Natural killer cell (primary cell): ENCODE measurements at regions not wholly inside any gene's neighbourhood (a gene's known extent, or its start where the extent isn't known, plus 50 kb on each side); places are given as distances from the start of the nearest gene placed in this dataset.

Experiments
- ATAC-seq, 3 donors: fragments of 150-1000 bp in 2 of 3; fragments of 200-7000 bp in 1 of 3; cut with Tn5 transposase; 1 replicate in 1 of 3; 2 replicates in 2 of 3; pipeline ENCODE4 v1.10.0; 2021; ENCODE audit warnings: mild to moderate bottlenecking in 2 of 3, moderate library complexity in 2 of 3
- DNase-seq, 2 donors: peaks; one replicate each; pipeline versions ENCODE4 v3.0.0 to v3.0.0-alpha.2; 2013 to 2021; ENCODE audit warnings: mixed read lengths in 1 of 2
- H3K27ac ChIP-seq: one replicate; pipeline ENCODE4 v1.5.1; 2013; ENCODE audit warnings: mild to moderate bottlenecking, low read length
- H3K27me3 ChIP-seq: one replicate; pipeline ENCODE4 v1.6.1; 2013; ENCODE audit warnings: low read length; ENCODE audit not compliant: control insufficient read depth, insufficient read depth
- H3K36me3 ChIP-seq: one replicate; pipeline ENCODE4 v1.6.1; 2013; ENCODE audit warnings: low read length; ENCODE audit not compliant: control insufficient read depth, insufficient read depth
- H3K4me1 ChIP-seq: one replicate; pipeline ENCODE4 v1.6.1; 2013; ENCODE audit warnings: low read length; ENCODE audit not compliant: control insufficient read depth, insufficient read depth
- H3K4me3 ChIP-seq: one replicate; pipeline ENCODE4 v1.5.1; 2013; ENCODE audit warnings: low read length
- H3K9me3 ChIP-seq: one replicate; pipeline ENCODE4 v1.6.1; 2013; ENCODE audit warnings: low read length; ENCODE audit not compliant: control insufficient read depth, insufficient read depth
- H3K27ac Mint-ChIP-seq, 2 donors: one replicate each; pipeline ENCODE4 v1.8.0; 2022; ENCODE audit warnings: mild to moderate bottlenecking in 2 of 2, mixed read lengths in 2 of 2, moderate library complexity in 1 of 2
- H3K27me3 Mint-ChIP-seq, 2 donors: one replicate each; pipeline ENCODE4 v1.8.0; 2022; ENCODE audit warnings: low read depth in 2 of 2, mixed read lengths in 2 of 2
- H3K36me3 Mint-ChIP-seq: one replicate; pipeline ENCODE4 v1.8.0; 2022; ENCODE audit warnings: mixed read lengths
- H3K4me1 Mint-ChIP-seq, 2 donors: one replicate each; pipeline ENCODE4 v1.8.0; 2022; ENCODE audit warnings: mixed read lengths in 2 of 2
- H3K4me3 Mint-ChIP-seq: one replicate; pipeline ENCODE4 v1.8.0; 2022; ENCODE audit warnings: mild to moderate bottlenecking, moderate library complexity, mixed read lengths
- H3K9me3 Mint-ChIP-seq, 2 donors: one replicate each; pipeline ENCODE4 v1.8.0; 2022; ENCODE audit warnings: mixed read lengths in 2 of 2
- WGBS: methylation state at CpG from one replicate; pipeline ENCODE4 v1.1.7; 2013; ENCODE audit warnings: missing lambda C conversion rate; ENCODE audit not compliant: insufficient coverage; 5-methylcytosine and 5-hydroxymethylcytosine counted together
- intact Hi-C: fragments of 100-400 bp; cut with micrococcal nuclease; formaldehyde crosslinking; loops from one replicate; pipeline ENCODE4 v1.14.2; 2022
- TF ChIP-seq, protein P1 (sequence below): fragments of 200-600 bp; IDR thresholded peaks from one replicate; pipeline ENCODE4 v1.8.0; 2022; ENCODE audit warnings: antibody characterized with exemption

DNA sequence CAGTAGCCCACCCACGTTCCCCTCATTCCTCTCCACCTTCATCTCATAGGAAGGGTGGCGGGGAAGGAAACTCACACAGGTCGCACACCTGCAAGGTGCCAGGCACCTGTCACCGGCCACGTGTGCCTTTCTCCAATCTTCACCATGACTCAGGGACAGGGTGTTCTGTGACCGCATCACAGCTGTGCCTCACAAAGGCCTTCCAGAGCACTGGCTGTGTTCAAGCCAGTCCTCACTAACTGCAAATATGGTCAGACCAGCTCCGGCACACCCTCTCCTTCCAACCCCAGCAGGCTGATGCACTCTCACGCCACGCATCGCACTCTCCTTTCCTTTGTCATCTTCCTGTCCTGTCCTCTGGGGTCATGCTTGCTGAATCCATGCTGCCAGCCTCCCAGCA lies 415.9 kb downstream of the IRS2 start:
- TF ChIP-seq, protein P1, sequence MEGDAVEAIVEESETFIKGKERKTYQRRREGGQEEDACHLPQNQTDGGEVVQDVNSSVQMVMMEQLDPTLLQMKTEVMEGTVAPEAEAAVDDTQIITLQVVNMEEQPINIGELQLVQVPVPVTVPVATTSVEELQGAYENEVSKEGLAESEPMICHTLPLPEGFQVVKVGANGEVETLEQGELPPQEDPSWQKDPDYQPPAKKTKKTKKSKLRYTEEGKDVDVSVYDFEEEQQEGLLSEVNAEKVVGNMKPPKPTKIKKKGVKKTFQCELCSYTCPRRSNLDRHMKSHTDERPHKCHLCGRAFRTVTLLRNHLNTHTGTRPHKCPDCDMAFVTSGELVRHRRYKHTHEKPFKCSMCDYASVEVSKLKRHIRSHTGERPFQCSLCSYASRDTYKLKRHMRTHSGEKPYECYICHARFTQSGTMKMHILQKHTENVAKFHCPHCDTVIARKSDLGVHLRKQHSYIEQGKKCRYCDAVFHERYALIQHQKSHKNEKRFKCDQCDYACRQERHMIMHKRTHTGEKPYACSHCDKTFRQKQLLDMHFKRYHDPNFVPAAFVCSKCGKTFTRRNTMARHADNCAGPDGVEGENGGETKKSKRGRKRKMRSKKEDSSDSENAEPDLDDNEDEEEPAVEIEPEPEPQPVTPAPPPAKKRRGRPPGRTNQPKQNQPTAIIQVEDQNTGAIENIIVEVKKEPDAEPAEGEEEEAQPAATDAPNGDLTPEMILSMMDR: no peak
- Histone ChIP-seq H3K36me3 (no peaks in the 10 kb centered on the region), H3K27me3 (no peaks in the 10 kb centered on the region), H3K27ac (no peak overlapping the region), H3K4me1 (no peaks in the 10 kb centered on the region), H3K9me3 (no peaks in the 10 kb centered on the region), H3K4me3 (no peak overlapping the region)
- intact Hi-C loops: no loop called here
- H3K9me3 Mint-ChIP-seq: no peaks in the 10 kb centered on the region
- H3K27ac Mint-ChIP-seq: no peak overlapping the region
- peaks cover 0 to 17% of the 10 kb centered on the region in 2 donors for H3K27me3 Mint-ChIP-seq
- H3K36me3 Mint-ChIP-seq: no peaks in the 10 kb centered on the region
- H3K4me3 Mint-ChIP-seq: no peak overlapping the region
- no peak for DNase-seq
- no peaks in the 10 kb centered on the region for H3K4me1 Mint-ChIP-seq
- ATAC-seq: no peak
- WGBS: 92% methylated on average over 10 of the region's 10 CpGs

DNA sequence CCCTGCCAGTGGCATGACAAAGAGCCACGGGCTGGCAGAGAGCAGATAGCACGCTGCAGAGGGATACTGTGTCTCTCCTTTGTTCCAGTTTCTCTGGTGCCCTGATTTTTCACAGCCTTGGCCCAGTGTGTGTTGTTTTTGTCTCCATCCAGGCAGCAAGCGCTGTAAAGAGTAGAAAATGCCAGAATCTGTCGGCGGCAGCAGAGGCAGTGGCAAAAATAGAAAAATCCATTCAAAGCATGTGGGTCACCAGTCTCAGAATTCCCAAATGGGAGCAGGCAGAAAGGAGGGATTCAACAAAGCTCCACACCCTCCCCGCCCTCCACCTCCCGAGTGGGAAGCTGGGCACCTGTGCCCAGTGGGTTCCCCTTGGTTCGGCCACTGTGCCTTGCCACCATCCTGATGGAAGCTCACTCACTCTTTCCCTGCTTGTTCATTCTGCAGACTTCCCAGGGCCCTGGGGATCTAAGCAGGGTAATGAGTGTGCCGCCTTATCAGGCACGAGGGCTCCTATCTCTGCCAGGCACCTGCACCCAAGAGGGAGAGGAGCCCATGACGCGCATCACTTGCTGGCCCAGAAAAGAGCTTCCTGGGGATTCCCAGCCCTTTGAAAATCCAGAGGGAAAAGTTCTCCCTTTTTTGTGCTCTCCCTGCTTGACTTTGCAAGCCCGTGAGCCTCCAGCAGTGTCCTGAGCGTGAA lies 416.9 kb downstream of the IRS2 start:
- ATAC-seq (no peak), DNase-seq (no peak)
- peaks cover 0 to 9% of the 10 kb centered on the region in 2 donors for H3K27me3 Mint-ChIP-seq
- WGBS: 90% methylated on average over 14 of the region's 14 CpGs
- Histone ChIP-seq H3K9me3 (no peaks in the 10 kb centered on the region), H3K4me1 (no peaks in the 10 kb centered on the region), H3K4me3 (no peak overlapping the region), H3K27ac (no peak overlapping the region), H3K27me3 (no peaks in the 10 kb centered on the region), H3K36me3 (no peaks in the 10 kb centered on the region)
- no peaks in the 10 kb centered on the region for H3K36me3 Mint-ChIP-seq
- H3K4me3 Mint-ChIP-seq: no peak overlapping the region
- intact Hi-C loops: no loop called here
- TF ChIP-seq, protein P1: no peak
- peaks cover 0 to 2% of the 10 kb centered on the region in 2 donors for H3K9me3 Mint-ChIP-seq
- H3K27ac Mint-ChIP-seq: no peak overlapping the region
- no peaks in the 10 kb centered on the region for H3K4me1 Mint-ChIP-seq

DNA sequence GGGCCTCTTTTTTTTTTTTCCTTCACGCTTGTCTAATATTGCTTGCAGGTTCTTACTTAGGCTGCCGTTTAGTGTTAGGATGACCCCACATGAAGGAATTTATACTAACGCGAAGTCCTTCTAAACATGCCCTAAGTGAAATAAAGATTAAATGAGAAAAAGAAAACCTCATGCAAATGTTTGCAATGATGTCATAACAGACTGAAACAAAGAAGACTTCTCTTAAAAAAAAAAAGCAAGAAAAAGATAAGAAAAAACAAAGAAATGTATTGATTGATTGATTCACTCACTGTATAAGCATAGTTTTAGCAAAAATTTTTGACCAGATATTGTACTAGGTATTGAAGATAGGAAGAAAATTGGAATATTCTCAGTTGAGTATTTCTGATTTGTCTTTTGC lies 418.2 kb downstream of the IRS2 start:
- Mint-ChIP-seq H3K27me3 (peaks cover 0 to 6% of the 10 kb centered on the region in 2 donors), H3K36me3 (no peaks in the 10 kb centered on the region), H3K4me1 (no peaks in the 10 kb centered on the region), H3K9me3 (peaks cover 0 to 2% of the 10 kb centered on the region in 2 donors), H3K4me3 (no peak overlapping the region), H3K27ac (no peak overlapping the region)
- DNase-seq (no peak), ATAC-seq (no peak)
- 89% methylated on average over 4 of the region's 4 CpGs for WGBS
- Histone ChIP-seq H3K36me3 (no peaks in the 10 kb centered on the region), H3K9me3 (no peaks in the 10 kb centered on the region), H3K4me1 (no peaks in the 10 kb centered on the region), H3K27me3 (no peaks in the 10 kb centered on the region), H3K4me3 (no peak overlapping the region), H3K27ac (no peak overlapping the region)
- intact Hi-C loops: no loop called here
- TF ChIP-seq, protein P1: no peak

DNA sequence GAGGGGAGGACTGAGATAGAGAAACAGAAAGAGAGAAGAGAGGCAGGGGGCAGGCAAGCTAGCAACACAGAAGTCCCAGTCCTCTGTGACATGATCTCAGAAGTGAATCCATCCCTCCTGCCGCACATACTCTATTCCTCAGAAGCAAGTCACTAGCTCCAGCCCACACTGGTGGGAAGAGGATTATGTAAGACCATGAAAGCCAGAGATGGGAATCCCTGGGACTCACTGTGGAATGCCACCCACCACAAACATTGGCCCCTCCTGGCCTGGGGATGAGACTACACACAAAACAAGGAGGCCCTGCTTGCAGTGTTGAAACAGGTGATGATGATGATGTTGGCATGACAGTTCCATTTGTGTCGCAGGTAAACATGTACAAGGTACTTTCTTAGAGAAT lies 419.9 kb downstream of the IRS2 start:
- 100% methylated on average over 1 of the region's 2 CpGs for WGBS
- TF ChIP-seq, protein P1: no peak
- Histone ChIP-seq H3K4me1 (no peaks in the 10 kb centered on the region), H3K27ac (no peak overlapping the region), H3K36me3 (no peaks in the 10 kb centered on the region), H3K9me3 (no peaks in the 10 kb centered on the region), H3K27me3 (no peaks in the 10 kb centered on the region), H3K4me3 (no peak overlapping the region)
- DNase-seq (no peak), ATAC-seq (no peak)
- H3K27ac Mint-ChIP-seq: no peak overlapping the region
- peaks cover 0 to 2% of the 10 kb centered on the region in 2 donors for H3K9me3 Mint-ChIP-seq
- H3K27me3 Mint-ChIP-seq: peaks cover 0 to 8% of the 10 kb centered on the region in 2 donors
- no peaks in the 10 kb centered on the region for H3K4me1 Mint-ChIP-seq
- intact Hi-C loops: no loop called here
- H3K36me3 Mint-ChIP-seq: no peaks in the 10 kb centered on the region
- H3K4me3 Mint-ChIP-seq: no peak overlapping the region
